HepG2 (cell line): ENCODE measurements at regions not wholly inside any gene's neighbourhood (a gene's known extent, or its start where the extent isn't known, plus 50 kb on each side); places are given as distances from the start of the nearest gene placed in this dataset.

Source experiments
- ATAC-seq: fragments of 200-7000 bp; cut with Tn5 transposase; 3 replicates; pipeline ENCODE4 v1.9.1; 2020; ENCODE audit warnings: mild to moderate bottlenecking, moderate library complexity
- BruUV-seq: library from RNA; stranded (reverse); fragments of 400-500 nt; replicated peaks from 2 replicates; lab custom pipeline; 2021; lab: Mats Ljungman, UMichigan
- CTCF ChIA-PET: fragments of 300-600 bp; formaldehyde crosslinking; extraction: SDS; loops from one replicate; lab custom pipeline; 2021; ENCODE audit warnings: low total read pairs, inconsistent platforms, low intra/inter-chr PET ratio; lab: Yijun Ruan, JAX
- POLR2A ChIA-PET: fragments of 350-600 bp; sonication (Branson Sonifier 250); formaldehyde crosslinking; loops from one replicate; lab custom pipeline; 2020; ENCODE audit warnings: antibody characterized with exemption, inconsistent platforms; lab: Yijun Ruan, JAX
- DNase-seq: peaks from one replicate; pipeline ENCODE4 v3.0.0-alpha.2; 2015; ENCODE audit warnings: low spot score
- FAIRE-seq: peaks from 3 replicates; lab custom pipeline; 2011; peaks lifted over from hg19 to GRCh38; lab: Jason Lieb, UNC
- H2AFZ ChIP-seq: one replicate; pipeline ENCODE4 v1.6.1; 2011; ENCODE audit warnings: low read length, inconsistent platforms
- H3K27ac ChIP-seq: fragments of 300-600 bp; 3 replicates; pipeline ENCODE4 v1.8.0; 2011; ENCODE audit warnings: mixed run types, mild to moderate bottlenecking, mixed read lengths, low read length, inconsistent platforms; ENCODE audit not compliant: insufficient read depth; ENCODE audit errors: extremely low read length
- H3K27me3 ChIP-seq, 2 experiments: fragments of 200-600 bp in 1 of 2; 2 replicates in 1 of 2; 3 replicates in 1 of 2; pipeline versions ENCODE4 v1.6.0 to v1.8.0; 2011; ENCODE audit warnings: low read length in 2 of 2, mild to moderate bottlenecking in 2 of 2, moderate library complexity in 2 of 2, inconsistent platforms in 1 of 2; ENCODE audit not compliant: insufficient read depth in 2 of 2, control insufficient read depth in 1 of 2
- H3K36me3 ChIP-seq, 2 experiments: fragments of 200-600 bp in 1 of 2; replicated peaks in 1 of 2; 2 replicates in 1 of 2; 3 replicates in 1 of 2; pipeline versions ENCODE4 v1.5.1 to v1.8.0; 2011; ENCODE audit warnings: low read length in 2 of 2, inconsistent platforms in 1 of 2; ENCODE audit not compliant: insufficient read depth in 2 of 2, control insufficient read depth in 1 of 2
- H3K4me1 ChIP-seq: 2 replicates; pipeline ENCODE4 v1.5.1; 2012; ENCODE audit warnings: low read length, inconsistent platforms; ENCODE audit not compliant: insufficient read depth
- H3K4me2 ChIP-seq: 2 replicates; pipeline ENCODE4 v1.6.0; 2011; ENCODE audit warnings: low read depth, low read length, inconsistent platforms
- H3K4me3 ChIP-seq, 3 experiments: fragments of 200-600 bp in 1 of 3; sonication (generic), shearing (Covaris generic) in 1 of 3; replicated peaks in 1 of 3; 2 replicates each; pipeline ENCODE4 v1.5.1; 2011 to 2016; ENCODE audit warnings: low read length in 3 of 3, inconsistent platforms in 2 of 3, low read depth in 2 of 3, mild to moderate bottlenecking in 2 of 3, control low read depth in 1 of 3, mixed read lengths in 1 of 3; ENCODE audit not compliant: insufficient read depth in 1 of 3
- H3K79me2 ChIP-seq: one replicate; pipeline ENCODE4 v1.6.1; 2011; ENCODE audit warnings: low read length, inconsistent platforms; ENCODE audit not compliant: insufficient read depth
- H3K9ac ChIP-seq: 2 replicates; pipeline ENCODE4 v1.6.0; 2011; ENCODE audit warnings: mild to moderate bottlenecking, low read depth, low read length, inconsistent platforms; ENCODE audit not compliant: insufficient read depth
- H3K9me3 ChIP-seq: 2 replicates; pipeline ENCODE4 v1.5.1; 2012; ENCODE audit warnings: mild to moderate bottlenecking, low read length
- H4K20me1 ChIP-seq: 2 replicates; pipeline ENCODE4 v1.6.0; 2011; ENCODE audit warnings: inconsistent platforms, mild to moderate bottlenecking, low read length, moderate library complexity; ENCODE audit not compliant: insufficient read depth
- NR2C2 ChIP-seq: sonication (generic); formaldehyde crosslinking; IDR thresholded peaks from 2 replicates; pipeline ENCODE4 v1.4.0; 2020; ENCODE audit warnings: missing genetic modification reagents, mild to moderate bottlenecking, moderate library complexity, borderline replicate concordance
- PAXIP1 ChIP-seq: sonication (generic); formaldehyde crosslinking; conservative IDR thresholded peaks from 2 replicates; pipeline ENCODE4 v1.4.0; 2020; ENCODE audit warnings: mild to moderate bottlenecking, missing genetic modification reagents, moderate library complexity
- PHF8 ChIP-seq: sonication (generic); formaldehyde crosslinking; IDR thresholded peaks from 2 replicates; pipeline ENCODE4 v1.5.0; 2020; ENCODE audit warnings: missing genetic modification reagents
- RARG ChIP-seq: sonication (generic); formaldehyde crosslinking; IDR thresholded peaks from 2 replicates; pipeline ENCODE4 v1.4.0; 2020; ENCODE audit warnings: low read depth, mild to moderate bottlenecking, missing genetic modification reagents
- RERE ChIP-seq: IDR thresholded peaks from 2 replicates; pipeline ENCODE4 v1.6.1; 2016; ENCODE audit warnings: low read depth, missing genetic modification reagents, missing compliant biosample characterization
- RNF219 ChIP-seq: sonication (generic); formaldehyde crosslinking; IDR thresholded peaks from 2 replicates; pipeline ENCODE4 v1.5.0; 2020; ENCODE audit warnings: mild to moderate bottlenecking, missing genetic modification reagents
- TERF1 ChIP-seq: sonication (generic); formaldehyde crosslinking; IDR thresholded peaks from 2 replicates; pipeline ENCODE4 v1.8.0; 2022; ENCODE audit warnings: mild to moderate bottlenecking, missing genetic modification reagents, moderate library complexity
- ZBTB7B ChIP-seq: sonication (generic); formaldehyde crosslinking; IDR thresholded peaks from 2 replicates; pipeline ENCODE4 v1.4.0; 2020; ENCODE audit warnings: missing genetic modification reagents
- ZNF232 ChIP-seq: sonication (generic); formaldehyde crosslinking; IDR thresholded peaks from 2 replicates; pipeline ENCODE4 v1.4.0; 2020; ENCODE audit warnings: missing genetic modification reagents, borderline replicate concordance
- ZNF709 ChIP-seq: sonication (generic); formaldehyde crosslinking; IDR thresholded peaks from 2 replicates; pipeline ENCODE4 v1.5.0; 2020; ENCODE audit warnings: mild to moderate bottlenecking, missing genetic modification reagents
- ZNF772 ChIP-seq: sonication (generic); formaldehyde crosslinking; IDR thresholded peaks from 2 replicates; pipeline ENCODE4 v1.5.0; 2020; ENCODE audit warnings: mild to moderate bottlenecking, missing genetic modification reagents
- ZNF790 ChIP-seq: sonication (generic); formaldehyde crosslinking; IDR thresholded peaks from 2 replicates; pipeline ENCODE4 v1.8.0; 2022; ENCODE audit warnings: missing genetic modification reagents, mild to moderate bottlenecking, borderline replicate concordance
- WGBS: methylation state at CpG from one replicate; pipeline ENCODE4 v1.1.6; 2017; ENCODE audit warnings: low lambda C conversion rate; 5-methylcytosine and 5-hydroxymethylcytosine counted together
- in situ Hi-C: cut with HindIII; loops from 2 replicates; pipeline ENCODE4 v1.10.0; 2017; ENCODE audit warnings: low pct_unique_long_range_greater_than_20kb; ENCODE audit not compliant: extremely low pct_ligation_motif_present
- intact Hi-C: fragments of 100-400 bp; cut with micrococcal nuclease; formaldehyde crosslinking; loops from one replicate; pipeline ENCODE4 v1.10.0; 2022; ENCODE audit not compliant: unreplicated experiment

- intact Hi-C loops (no loop called here), in situ Hi-C loops (no loop called here)
- CTCF ChIA-PET: no interaction called here
- BruUV-seq: no TSS peak
- no peaks in the 10 kb centered on the region for H3K27me3 ChIP-seq
- no peaks in the 10 kb centered on the region for H3K36me3 ChIP-seq
- H4K20me1 ChIP-seq: no peaks in the 10 kb centered on the region
- H3K9ac ChIP-seq: no peak overlapping the region
- WGBS: 16% methylated on average over 3 of the region's 3 CpGs
- FAIRE-seq: no peak
- no peaks in the 10 kb centered on the region for H3K4me1 ChIP-seq
- H3K27ac ChIP-seq: no peak overlapping the region
- no peak for TF ChIP-seq PHF8 (CRISPR knock-in tag)
- no peak for TF ChIP-seq TERF1 (CRISPR knock-in tag)
- TF ChIP-seq NR2C2 (CRISPR knock-in tag): no peak
- no peak for TF ChIP-seq ZBTB7B (CRISPR knock-in tag)
- TF ChIP-seq ZNF772 (CRISPR knock-in tag): no peak
- TF ChIP-seq ZNF232 (CRISPR knock-in tag): no peak
- TF ChIP-seq PAXIP1: no peak
- no peak for TF ChIP-seq RNF219
- no peak for TF ChIP-seq RARG
- no peak for TF ChIP-seq RERE (CRISPR knock-in tag)
- TF ChIP-seq ZNF709 (CRISPR knock-in tag): no peak
- no peak for TF ChIP-seq ZNF790 (CRISPR knock-in tag)
- TF ChIP-seq, all 625 proteins: peak for 0
- H2AFZ ChIP-seq: no peak overlapping the region
- POLR2A ChIA-PET: no interaction called here
- DNase-seq: no peak
- ATAC-seq: no peak
- peaks cover 75% of the 10 kb centered on the region for H3K9me3 ChIP-seq
- H3K79me2 ChIP-seq: no peaks in the 10 kb centered on the region
- no peak overlapping the region for H3K4me3 ChIP-seq
- H3K4me2 ChIP-seq: no peak overlapping the region
These were observed 909.3 kb downstream of the LTN1 start for GRCh38 chr21:28083350-28083749.
